NCI-H1105 treated with DMSO at 0.1 percent for 48 hours (cell line): ENCODE measurements at regions not wholly inside any gene's neighbourhood (a gene's known extent, or its start where the extent isn't known, plus 50 kb on each side); places are given as distances from the start of the nearest gene placed in this dataset.
A peak's percentile ranks its signal among the peaks of the same experiment; 100 is the strongest.

Experiments used
- DNase-seq: peaks from one replicate; lab custom pipeline; 2025; lab: John Stamatoyannopoulos, UW

- DNase-seq: no peak
These were observed 113.8 kb upstream of the CCDC54 start for GRCh38 chr3:107263269-107264021.

GRCh38 chr3:107264888-107265287 is 112.4 kb upstream of the CCDC54 start:
- DNase-seq: no peak

GRCh38 chr3:107265526-107265925 is 111.7 kb upstream of the CCDC54 start:
- no peak for DNase-seq

GRCh38 chr3:107268469-107268868 is 108.8 kb upstream of the CCDC54 start:
- DNase-seq: no peak

- no peak for DNase-seq
These were observed 108.1 kb upstream of the CCDC54 start for GRCh38 chr3:107269136-107269535.

GRCh38 chr3:107271787-107272387 is 105.4 kb upstream of the CCDC54 start:
- peak; percentile 65 for DNase-seq

- no peak for DNase-seq
These were observed 104.8 kb upstream of the CCDC54 start for GRCh38 chr3:107272471-107272870.

- DNase-seq: no peak
These were observed 104.4 kb upstream of the CCDC54 start for GRCh38 chr3:107272885-107273284.

GRCh38 chr3:107273771-107274170 is 103.5 kb upstream of the CCDC54 start:
- no peak for DNase-seq

- no peak for DNase-seq
These were observed 101.7 kb upstream of the CCDC54 start for GRCh38 chr3:107275511-107275910.

GRCh38 chr3:107283948-107284347 is 93.3 kb upstream of the CCDC54 start:
- no peak for DNase-seq

GRCh38 chr3:107284612-107285011 is 92.6 kb upstream of the CCDC54 start:
- DNase-seq: no peak

- DNase-seq: no peak
These were observed 92.0 kb upstream of the CCDC54 start for GRCh38 chr3:107285197-107285596.

GRCh38 chr3:107289354-107289753 is 87.9 kb upstream of the CCDC54 start:
- no peak for DNase-seq

- no peak for DNase-seq
These were observed 83.1 kb upstream of the CCDC54 start for GRCh38 chr3:107294117-107294516.

GRCh38 chr3:107297597-107297996 is 79.6 kb upstream of the CCDC54 start:
- no peak for DNase-seq

- DNase-seq: no peak
These were observed 70.0 kb upstream of the CCDC54 start for GRCh38 chr3:107307205-107307604.

- DNase-seq: no peak
These were observed 68.5 kb upstream of the CCDC54 start for GRCh38 chr3:107308716-107309115.

GRCh38 chr3:107309312-107309711 is 67.9 kb upstream of the CCDC54 start:
- no peak for DNase-seq

- no peak for DNase-seq
These were observed 63.5 kb upstream of the CCDC54 start for GRCh38 chr3:107313711-107314110.

GRCh38 chr3:107315141-107315540 is 62.1 kb upstream of the CCDC54 start:
- no peak for DNase-seq

- no peak for DNase-seq
These were observed 53.5 kb upstream of the CCDC54 start for GRCh38 chr3:107323723-107324122.

- no peak for DNase-seq
These were observed 51.8 kb upstream of the CCDC54 start for GRCh38 chr3:107325446-107325845.
